NB4 (cell line): ENCODE measurements at regions not wholly inside any gene's neighbourhood (a gene's known extent, or its start where the extent isn't known, plus 50 kb on each side); places are given as distances from the start of the nearest gene placed in this dataset.

Source experiments
- POLR2A ChIP-seq: IDR thresholded peaks from 2 replicates; pipeline ENCODE4 v1.6.1; 2011; ENCODE audit warnings: mild to moderate bottlenecking; ENCODE audit not compliant: insufficient read length; ENCODE audit errors: extremely low read depth
- TF ChIP-seq, protein P1 (sequence below): IDR thresholded peaks from one replicate; pipeline ENCODE4 v1.5.1; 2012; ENCODE audit warnings: low read depth, low read length

DNA sequence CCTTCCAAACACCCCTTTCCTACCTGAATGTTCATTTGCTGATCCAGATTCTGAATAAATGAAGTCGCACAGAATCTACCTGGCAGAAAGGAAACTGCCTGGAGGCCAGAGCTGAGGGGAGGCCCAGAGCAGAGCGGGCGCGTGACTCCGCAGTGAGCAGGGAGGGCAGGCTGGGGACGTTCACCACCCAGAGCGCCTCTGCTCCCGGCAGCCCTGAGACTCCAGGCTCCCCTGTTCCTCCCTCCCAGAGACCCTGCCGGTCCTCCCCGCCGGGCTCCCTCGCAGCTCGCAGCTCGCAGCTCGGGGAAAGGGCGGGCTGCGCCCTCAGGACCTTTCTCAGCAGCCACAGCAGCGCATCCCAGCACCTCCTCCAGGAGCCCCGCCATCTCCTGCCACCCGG, 176.7 kb upstream of the ZNF32 start:
- TF ChIP-seq POLR2A: no peak
- TF ChIP-seq, protein P1, sequence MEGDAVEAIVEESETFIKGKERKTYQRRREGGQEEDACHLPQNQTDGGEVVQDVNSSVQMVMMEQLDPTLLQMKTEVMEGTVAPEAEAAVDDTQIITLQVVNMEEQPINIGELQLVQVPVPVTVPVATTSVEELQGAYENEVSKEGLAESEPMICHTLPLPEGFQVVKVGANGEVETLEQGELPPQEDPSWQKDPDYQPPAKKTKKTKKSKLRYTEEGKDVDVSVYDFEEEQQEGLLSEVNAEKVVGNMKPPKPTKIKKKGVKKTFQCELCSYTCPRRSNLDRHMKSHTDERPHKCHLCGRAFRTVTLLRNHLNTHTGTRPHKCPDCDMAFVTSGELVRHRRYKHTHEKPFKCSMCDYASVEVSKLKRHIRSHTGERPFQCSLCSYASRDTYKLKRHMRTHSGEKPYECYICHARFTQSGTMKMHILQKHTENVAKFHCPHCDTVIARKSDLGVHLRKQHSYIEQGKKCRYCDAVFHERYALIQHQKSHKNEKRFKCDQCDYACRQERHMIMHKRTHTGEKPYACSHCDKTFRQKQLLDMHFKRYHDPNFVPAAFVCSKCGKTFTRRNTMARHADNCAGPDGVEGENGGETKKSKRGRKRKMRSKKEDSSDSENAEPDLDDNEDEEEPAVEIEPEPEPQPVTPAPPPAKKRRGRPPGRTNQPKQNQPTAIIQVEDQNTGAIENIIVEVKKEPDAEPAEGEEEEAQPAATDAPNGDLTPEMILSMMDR: no peak
